Endodermal cell (in vitro differentiated cells): ENCODE measurements at regions not wholly inside any gene's neighbourhood (a gene's known extent, or its start where the extent isn't known, plus 50 kb on each side); places are given as distances from the start of the nearest gene placed in this dataset.
"Not testable (repeated sequence)": the region's sequence is repeated elsewhere in the genome, so short reads cannot be mapped to it uniquely, and the experiment has no call there.

Experiments
- DNase-seq: peaks from one replicate; pipeline ENCODE4 v3.0.0-alpha.2; 2017
- H3K27ac ChIP-seq: 2 replicates; pipeline ENCODE4 v1.5.1; 2013; ENCODE audit warnings: mild to moderate bottlenecking, low read depth, low read length, moderate library complexity
- H3K27me3 ChIP-seq: 2 replicates; pipeline ENCODE4 v1.6.1; 2013; ENCODE audit warnings: mild to moderate bottlenecking, low read length, moderate library complexity; ENCODE audit not compliant: insufficient read depth, control insufficient read depth, poor library complexity, severe bottlenecking
- H3K36me3 ChIP-seq: 2 replicates; pipeline ENCODE4 v1.7.0; 2013; ENCODE audit warnings: mild to moderate bottlenecking, low read length, moderate library complexity; ENCODE audit not compliant: control insufficient read depth, insufficient read depth
- H3K4me1 ChIP-seq: one replicate; pipeline ENCODE4 v1.7.0; 2013; ENCODE audit warnings: low read length; ENCODE audit not compliant: control insufficient read depth, insufficient read depth
- H3K4me3 ChIP-seq: 2 replicates; pipeline ENCODE4 v1.5.1; 2013; ENCODE audit warnings: mild to moderate bottlenecking, low read length, moderate library complexity
- H3K9ac ChIP-seq: 2 replicates; pipeline ENCODE4 v1.6.1; 2013; ENCODE audit warnings: mild to moderate bottlenecking, low read length, moderate library complexity; ENCODE audit not compliant: poor library complexity, severe bottlenecking; ENCODE audit errors: extremely low read depth
- H3K9me3 ChIP-seq: 2 replicates; pipeline ENCODE4 v1.6.1; 2013; ENCODE audit warnings: mild to moderate bottlenecking, low read length, moderate library complexity; ENCODE audit not compliant: control insufficient read depth
- H3K27ac Mint-ChIP-seq: 2 replicates; pipeline ENCODE4 v1.8.0; 2020; ENCODE audit warnings: mixed read lengths
- H3K27me3 Mint-ChIP-seq: 2 replicates; pipeline ENCODE4 v1.8.0; 2021; ENCODE audit warnings: mild to moderate bottlenecking, mixed read lengths; ENCODE audit not compliant: insufficient read depth
- H3K36me3 Mint-ChIP-seq: 2 replicates; pipeline ENCODE4 v1.8.0; 2020; ENCODE audit warnings: low read depth, mixed read lengths
- H3K4me1 Mint-ChIP-seq: 2 replicates; pipeline ENCODE4 v1.8.0; 2020; ENCODE audit warnings: mixed read lengths
- H3K4me3 Mint-ChIP-seq: 2 replicates; pipeline ENCODE4 v1.8.0; 2020; ENCODE audit warnings: mild to moderate bottlenecking, moderate library complexity, mixed read lengths
- H3K9me3 Mint-ChIP-seq: 2 replicates; pipeline ENCODE4 v1.8.0; 2020; ENCODE audit warnings: mild to moderate bottlenecking, mixed read lengths
- CTCF ChIP-seq: fragments of 200-600 bp; sonication (generic); conservative IDR thresholded peaks from 2 replicates; pipeline ENCODE4 v1.5.0; 2021; ENCODE audit warnings: antibody characterized with exemption, mild to moderate bottlenecking
- whole genome bisulfite sequencing, 2 experiments: methylation state at CpG; one replicate each; pipeline versions ENCODE4 v1.1.5 to v1.1.7; 2013; ENCODE audit warnings: missing lambda C conversion rate in 2 of 2, mixed read lengths in 1 of 2; ENCODE audit not compliant: insufficient coverage in 1 of 2, insufficient read length in 1 of 2; 5-methylcytosine and 5-hydroxymethylcytosine counted together

DNA sequence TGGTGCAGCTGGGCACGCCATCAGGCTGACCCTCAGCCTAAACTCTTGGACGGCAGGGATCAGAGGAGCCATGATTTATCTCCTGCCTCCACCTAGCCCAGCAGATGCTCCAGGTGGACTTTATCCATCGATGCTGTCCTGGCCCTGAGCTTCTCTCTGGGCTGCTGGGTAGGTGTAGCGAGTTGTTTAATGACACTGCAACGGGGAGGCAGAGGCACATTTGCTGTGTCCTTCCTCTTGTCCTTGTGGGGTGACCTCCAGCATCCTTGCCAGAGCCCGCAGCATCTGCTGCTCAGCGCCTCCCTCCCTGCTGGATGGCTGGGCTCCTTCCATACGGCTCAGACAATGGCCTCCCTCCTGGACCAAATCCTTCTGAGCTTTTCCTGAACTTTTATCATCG, 103.1 kb upstream of the IRX4 start:
- H3K4me3 Mint-ChIP-seq, result no peak overlapping the region
- H3K36me3 Mint-ChIP-seq, result no peaks in the 10 kb centered on the region
- Histone ChIP-seq H3K4me3 (no peak overlapping the region), H3K4me1 (no peaks in the 10 kb centered on the region), H3K9me3 (no peaks in the 10 kb centered on the region), H3K9ac (no peak overlapping the region), H3K27ac (no peak overlapping the region), H3K36me3 (no peaks in the 10 kb centered on the region), H3K27me3 (no peaks in the 10 kb centered on the region)
- H3K27me3 Mint-ChIP-seq, result no peaks in the 10 kb centered on the region
- no peak overlapping the region for H3K27ac Mint-ChIP-seq
- no peak for TF ChIP-seq CTCF
- no peaks in the 10 kb centered on the region for H3K4me1 Mint-ChIP-seq
- DNase-seq, result no peak
- no peaks in the 10 kb centered on the region for H3K9me3 Mint-ChIP-seq
- WGBS, 2 experiments, result 86 to 95% methylated on average over 6 to 9 of the region's 9 CpGs

DNA sequence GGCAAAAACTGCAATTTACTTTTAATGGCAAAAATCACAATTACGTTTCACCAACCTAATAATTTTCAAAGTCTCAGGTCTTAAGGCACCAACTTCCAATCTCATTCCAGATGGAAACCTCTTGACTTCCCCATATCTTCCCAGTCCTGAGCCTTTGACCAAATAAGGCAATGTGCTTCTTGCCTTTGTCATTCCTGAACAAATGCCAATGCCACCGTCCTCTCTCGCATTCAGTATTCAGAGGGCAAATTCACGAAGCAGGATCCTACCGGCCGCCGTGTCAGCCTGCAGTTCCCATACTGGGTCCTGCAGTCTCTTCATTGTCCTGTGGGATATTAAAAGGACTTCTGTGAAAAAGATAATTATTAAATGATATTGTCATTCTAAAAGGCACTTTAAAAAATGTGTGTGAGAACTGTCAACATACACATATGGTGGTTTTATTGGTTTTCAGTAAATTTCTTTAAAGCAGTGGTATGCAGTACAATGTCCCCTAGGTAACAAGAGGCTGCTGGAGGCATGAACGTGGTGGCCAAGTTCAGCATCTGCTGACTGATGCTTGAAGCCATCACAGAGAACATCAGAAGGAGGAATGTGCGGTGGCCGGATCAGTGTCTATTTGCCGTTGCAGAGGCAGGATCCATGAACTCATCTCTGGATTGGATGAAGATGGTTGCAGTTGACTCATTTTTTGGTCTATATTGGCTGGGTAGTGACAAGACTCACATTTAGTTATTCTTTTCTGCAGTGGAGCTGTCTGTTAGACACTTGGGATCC, 101.4 kb upstream of the IRX4 start:
- 85 to 100% methylated on average over 4 to 11 of the region's 11 CpGs for WGBS, 2 experiments
- no peak overlapping the region for H3K27ac ChIP-seq
- no peak overlapping the region for H3K4me3 Mint-ChIP-seq
- H3K4me1 Mint-ChIP-seq, result no peaks in the 10 kb centered on the region
- H3K27me3 ChIP-seq, result no peaks in the 10 kb centered on the region
- no peaks in the 10 kb centered on the region for H3K27me3 Mint-ChIP-seq
- H3K9me3 ChIP-seq, result no peaks in the 10 kb centered on the region
- no peak overlapping the region for H3K4me3 ChIP-seq
- H3K4me1 ChIP-seq, result no peaks in the 10 kb centered on the region
- no peak for TF ChIP-seq CTCF
- H3K9ac ChIP-seq, result no peak overlapping the region
- no peaks in the 10 kb centered on the region for H3K36me3 ChIP-seq
- H3K27ac Mint-ChIP-seq, result no peak overlapping the region
- H3K36me3 Mint-ChIP-seq, result no peaks in the 10 kb centered on the region
- DNase-seq, result no peak
- H3K9me3 Mint-ChIP-seq, result no peaks in the 10 kb centered on the region

DNA sequence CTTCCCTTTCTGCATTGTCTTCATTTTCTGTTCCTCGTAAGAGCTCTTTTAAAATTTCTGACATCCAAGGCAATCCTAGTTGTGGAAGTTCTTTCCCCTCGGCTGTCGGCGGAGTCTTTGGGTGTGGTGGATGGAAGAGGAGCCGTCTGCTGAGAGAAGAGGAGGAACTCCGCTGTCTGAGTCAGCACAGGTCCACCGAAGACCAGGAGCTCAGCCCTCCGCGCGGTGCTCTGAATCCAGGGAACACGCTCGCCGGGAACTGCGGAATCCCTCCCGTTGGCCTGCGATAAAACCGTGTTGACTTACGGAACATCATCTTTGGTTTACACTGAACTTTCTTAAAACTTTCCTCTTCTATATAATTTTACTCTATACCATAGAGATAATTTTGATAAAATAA, 100.7 kb upstream of the IRX4 start:
- Mint-ChIP-seq H3K27ac (no peak overlapping the region), H3K4me3 (no peak overlapping the region), H3K27me3 (no peaks in the 10 kb centered on the region), H3K4me1 (no peaks in the 10 kb centered on the region), H3K36me3 (no peaks in the 10 kb centered on the region), H3K9me3 (no peaks in the 10 kb centered on the region)
- no peak for TF ChIP-seq CTCF
- Histone ChIP-seq H3K27me3 (no peaks in the 10 kb centered on the region), H3K27ac (no peak overlapping the region), H3K4me1 (no peaks in the 10 kb centered on the region), H3K4me3 (no peak overlapping the region), H3K9me3 (no peaks in the 10 kb centered on the region), H3K9ac (no peak overlapping the region), H3K36me3 (no peaks in the 10 kb centered on the region)
- 96 to 100% methylated on average over 11 to 18 of the region's 18 CpGs for WGBS, 2 experiments
- no peak for DNase-seq

GRCh38 chr5:1982561-1982960, 99.8 kb upstream of the IRX4 start:
- H3K4me3 ChIP-seq, H3K9ac ChIP-seq, H3K4me3 Mint-ChIP-seq, H3K27ac Mint-ChIP-seq, H3K9me3 Mint-ChIP-seq, H3K4me1 ChIP-seq, H3K4me1 Mint-ChIP-seq, H3K27me3 ChIP-seq, H3K27ac ChIP-seq, H3K27me3 Mint-ChIP-seq, H3K36me3 ChIP-seq, DNase-seq, H3K9me3 ChIP-seq, H3K36me3 Mint-ChIP-seq: not testable (repeated sequence)
- WGBS, 2 experiments, result 77 to 82% methylated on average over 4 to 8 of the region's 8 CpGs
